HEK293 (cell line): ENCODE measurements at regions not wholly inside any gene's neighbourhood (a gene's known extent, or its start where the extent isn't known, plus 50 kb on each side); places are given as distances from the start of the nearest gene placed in this dataset.

ENCODE experiments used
- CTCF ChIA-PET: fragments of 350-600 bp; formaldehyde crosslinking; extraction: SDS; loops from one replicate; lab custom pipeline; 2021; ENCODE audit warnings: antibody characterized with exemption; lab: Yijun Ruan, JAX
- POLR2A ChIA-PET: fragments of 300-600 bp; formaldehyde crosslinking; extraction: SDS; loops from one replicate; lab custom pipeline; 2020; ENCODE audit warnings: antibody characterized with exemption, inconsistent platforms; lab: Yijun Ruan, JAX
- H3K27ac ChIP-seq: fragments of 200-500 bp; sonication (Bioruptor generic); 2 replicates; pipeline ENCODE4 v1.5.1; 2014; ENCODE audit warnings: low read depth, low read length, control low read depth, inconsistent platforms; ENCODE audit errors: extremely low read depth
- H3K36me3 ChIP-seq, 2 experiments: fragments of 200-500 bp in 1 of 2; sonication (Bioruptor generic) in 1 of 2; 1 replicate in 1 of 2; 2 replicates in 1 of 2; pipeline ENCODE4 v1.5.1; 2014 to 2017; ENCODE audit warnings: inconsistent platforms in 2 of 2, low read length in 2 of 2; ENCODE audit not compliant: control insufficient read depth in 2 of 2, insufficient read depth in 1 of 2
- H3K4me1 ChIP-seq: fragments of 200-500 bp; sonication (Bioruptor generic); 2 replicates; pipeline ENCODE4 v1.5.1; 2014; ENCODE audit warnings: mild to moderate bottlenecking, low read length, inconsistent platforms; ENCODE audit not compliant: control insufficient read depth, insufficient read depth
- H3K4me3 ChIP-seq: 2 replicates; pipeline ENCODE4 v1.5.1; 2011; ENCODE audit warnings: low read depth, mild to moderate bottlenecking, control low read depth, low read length, moderate library complexity
- H3K9me3 ChIP-seq: fragments of 200-500 bp; sonication (Bioruptor generic); 2 replicates; pipeline ENCODE4 v1.5.1; 2014; ENCODE audit warnings: low read depth, low read length, inconsistent platforms; ENCODE audit not compliant: control insufficient read depth, insufficient read depth
- KLF10 ChIP-seq: fragments of 450-650 bp; IDR thresholded peaks from 2 replicates; pipeline ENCODE4 v1.5.1; 2018; ENCODE audit warnings: missing biosample characterization, mild to moderate bottlenecking, missing genetic modification characterization
- KLF16 ChIP-seq: fragments of 450-650 bp; formaldehyde crosslinking; IDR thresholded peaks from 2 replicates; pipeline ENCODE4 v1.5.1; 2017; ENCODE audit warnings: missing biosample characterization, missing genetic modification characterization
- PRDM1 ChIP-seq: fragments of 450-650 bp; formaldehyde crosslinking; IDR thresholded peaks from 2 replicates; pipeline ENCODE4; 2016; ENCODE audit warnings: missing biosample characterization, missing genetic modification characterization
- SP2 ChIP-seq: fragments of 450-650 bp; formaldehyde crosslinking; IDR thresholded peaks from 2 replicates; pipeline ENCODE4 v1.5.1; 2016; ENCODE audit warnings: missing biosample characterization, missing genetic modification characterization
- ZNF121 ChIP-seq: fragments of 450-650 bp; formaldehyde crosslinking; IDR thresholded peaks from 2 replicates; pipeline ENCODE4 v1.5.1; 2016; ENCODE audit warnings: missing biosample characterization, missing genetic modification characterization
- ZNF146 ChIP-seq: fragments of 450-650 bp; formaldehyde crosslinking; IDR thresholded peaks from 2 replicates; pipeline ENCODE4 v1.5.1; 2016; ENCODE audit warnings: missing biosample characterization, missing genetic modification characterization
- ZNF16 ChIP-seq: fragments of 450-650 bp; formaldehyde crosslinking; IDR thresholded peaks from 2 replicates; pipeline ENCODE4 v1.5.1; 2016; ENCODE audit warnings: low read depth, missing biosample characterization, missing genetic modification characterization
- ZNF248 ChIP-seq: fragments of 450-650 bp; formaldehyde crosslinking; IDR thresholded peaks from 2 replicates; pipeline ENCODE4 v1.5.1; 2017; ENCODE audit warnings: missing biosample characterization, missing genetic modification characterization
- ZNF623 ChIP-seq: fragments of 450-650 bp; formaldehyde crosslinking; IDR thresholded peaks from 2 replicates; pipeline ENCODE4 v1.5.1; 2016; ENCODE audit warnings: missing biosample characterization, missing genetic modification characterization
- TF ChIP-seq, protein P1 (sequence below): fragments of 450-650 bp; formaldehyde crosslinking; IDR thresholded peaks from 2 replicates; pipeline ENCODE4 v1.5.1; 2016; ENCODE audit warnings: missing biosample characterization, missing genetic modification characterization
- TF ChIP-seq, protein P2 (sequence below): fragments of 450-650 bp; formaldehyde crosslinking; IDR thresholded peaks from 2 replicates; pipeline ENCODE4 v1.5.0; 2017; ENCODE audit warnings: missing biosample characterization, missing genetic modification characterization, borderline replicate concordance

DNA sequence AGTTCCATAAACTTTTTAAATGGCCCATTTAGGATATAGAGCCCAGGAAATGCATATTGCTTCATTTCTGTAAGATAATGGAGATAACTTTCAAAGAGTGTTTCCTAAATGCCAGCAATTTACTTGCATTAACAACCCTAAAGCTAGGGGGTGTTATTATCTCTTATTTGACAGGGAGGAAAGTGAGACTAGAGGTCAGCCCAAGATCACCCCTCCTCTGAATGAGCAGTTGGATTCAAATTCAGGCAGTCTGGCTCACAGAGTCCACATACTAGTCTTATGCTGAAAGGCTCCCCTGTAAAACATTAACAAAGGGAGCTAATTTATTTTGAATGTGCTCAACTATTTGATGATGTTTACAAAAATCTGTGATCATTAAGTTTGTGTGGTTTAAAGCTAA lies 49.9 kb upstream of the TRIM77 start:
- Histone ChIP-seq H3K4me3 (no peak overlapping the region), H3K36me3 (no peaks in the 10 kb centered on the region), H3K9me3 (no peaks in the 10 kb centered on the region), H3K27ac (no peak overlapping the region), H3K4me1 (no peaks in the 10 kb centered on the region)
- no peak for TF ChIP-seq PRDM1 (tag by site-specific recombination)
- no peak for TF ChIP-seq ZNF146 (tag by site-specific recombination)
- TF ChIP-seq, protein P1, sequence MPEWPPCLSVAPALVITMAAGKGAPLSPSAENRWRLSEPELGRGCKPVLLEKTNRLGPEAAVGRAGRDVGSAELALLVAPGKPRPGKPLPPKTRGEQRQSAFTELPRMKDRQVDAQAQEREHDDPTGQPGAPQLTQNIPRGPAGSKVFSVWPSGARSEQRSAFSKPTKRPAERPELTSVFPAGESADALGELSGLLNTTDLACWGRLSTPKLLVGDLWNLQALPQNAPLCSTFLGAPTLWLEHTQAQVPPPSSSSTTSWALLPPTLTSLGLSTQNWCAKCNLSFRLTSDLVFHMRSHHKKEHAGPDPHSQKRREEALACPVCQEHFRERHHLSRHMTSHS (tag by site-specific recombination) = no peak
- TF ChIP-seq ZNF248 = no peak
- TF ChIP-seq ZNF16 (tag by site-specific recombination) = no peak
- TF ChIP-seq, protein P2, sequence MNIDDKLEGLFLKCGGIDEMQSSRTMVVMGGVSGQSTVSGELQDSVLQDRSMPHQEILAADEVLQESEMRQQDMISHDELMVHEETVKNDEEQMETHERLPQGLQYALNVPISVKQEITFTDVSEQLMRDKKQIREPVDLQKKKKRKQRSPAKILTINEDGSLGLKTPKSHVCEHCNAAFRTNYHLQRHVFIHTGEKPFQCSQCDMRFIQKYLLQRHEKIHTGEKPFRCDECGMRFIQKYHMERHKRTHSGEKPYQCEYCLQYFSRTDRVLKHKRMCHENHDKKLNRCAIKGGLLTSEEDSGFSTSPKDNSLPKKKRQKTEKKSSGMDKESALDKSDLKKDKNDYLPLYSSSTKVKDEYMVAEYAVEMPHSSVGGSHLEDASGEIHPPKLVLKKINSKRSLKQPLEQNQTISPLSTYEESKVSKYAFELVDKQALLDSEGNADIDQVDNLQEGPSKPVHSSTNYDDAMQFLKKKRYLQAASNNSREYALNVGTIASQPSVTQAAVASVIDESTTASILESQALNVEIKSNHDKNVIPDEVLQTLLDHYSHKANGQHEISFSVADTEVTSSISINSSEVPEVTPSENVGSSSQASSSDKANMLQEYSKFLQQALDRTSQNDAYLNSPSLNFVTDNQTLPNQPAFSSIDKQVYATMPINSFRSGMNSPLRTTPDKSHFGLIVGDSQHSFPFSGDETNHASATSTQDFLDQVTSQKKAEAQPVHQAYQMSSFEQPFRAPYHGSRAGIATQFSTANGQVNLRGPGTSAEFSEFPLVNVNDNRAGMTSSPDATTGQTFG = no peak
- no peak for TF ChIP-seq SP2 (tag by site-specific recombination)
- no peak for TF ChIP-seq ZNF121 (tag by site-specific recombination)
- no peak for TF ChIP-seq KLF16 (tag by site-specific recombination)
- no peak for TF ChIP-seq ZNF623 (tag by site-specific recombination)
- TF ChIP-seq KLF10 (tag by site-specific recombination) = no peak
- CTCF ChIA-PET = no interaction called here
- POLR2A ChIA-PET = no interaction called here
